Astrocyte (in vitro differentiated cells and primary cell): ENCODE measurements at regions not wholly inside any gene's neighbourhood (a gene's known extent, or its start where the extent isn't known, plus 50 kb on each side); places are given as distances from the start of the nearest gene placed in this dataset.

Source experiments
- EZH2 ChIP-seq: IDR thresholded peaks from 2 replicates; pipeline ENCODE4 v1.6.1; 2012; ENCODE audit warnings: mild to moderate bottlenecking, low read length, inconsistent platforms; ENCODE audit not compliant: insufficient read depth
- TF ChIP-seq, protein P1 (sequence below): IDR thresholded peaks from 2 replicates; pipeline ENCODE4 v1.5.1; 2011; ENCODE audit warnings: low read depth, mild to moderate bottlenecking, inconsistent platforms, low read length, moderate library complexity; ENCODE audit not compliant: insufficient read depth

DNA sequence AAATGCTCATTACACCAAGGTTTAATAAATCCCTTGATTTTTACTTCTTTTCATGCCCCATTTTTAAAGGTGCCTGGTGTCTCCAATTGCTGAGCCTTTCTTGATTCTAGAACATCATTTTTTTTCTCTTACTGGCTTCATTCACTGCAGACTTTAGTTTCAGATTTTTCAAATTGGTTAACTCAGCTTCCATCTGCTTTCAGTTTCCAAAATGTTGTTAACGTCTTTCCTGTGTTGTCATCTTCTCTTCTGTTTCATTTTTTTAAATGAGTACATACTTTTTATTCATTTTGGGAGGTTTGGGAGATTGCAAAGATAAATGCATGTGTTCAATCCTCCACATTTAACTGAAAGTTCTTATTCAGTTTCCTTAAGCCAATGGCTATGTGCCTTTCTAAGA lies 126.4 kb upstream of the CCNG1 start:
- TF ChIP-seq, protein P1, sequence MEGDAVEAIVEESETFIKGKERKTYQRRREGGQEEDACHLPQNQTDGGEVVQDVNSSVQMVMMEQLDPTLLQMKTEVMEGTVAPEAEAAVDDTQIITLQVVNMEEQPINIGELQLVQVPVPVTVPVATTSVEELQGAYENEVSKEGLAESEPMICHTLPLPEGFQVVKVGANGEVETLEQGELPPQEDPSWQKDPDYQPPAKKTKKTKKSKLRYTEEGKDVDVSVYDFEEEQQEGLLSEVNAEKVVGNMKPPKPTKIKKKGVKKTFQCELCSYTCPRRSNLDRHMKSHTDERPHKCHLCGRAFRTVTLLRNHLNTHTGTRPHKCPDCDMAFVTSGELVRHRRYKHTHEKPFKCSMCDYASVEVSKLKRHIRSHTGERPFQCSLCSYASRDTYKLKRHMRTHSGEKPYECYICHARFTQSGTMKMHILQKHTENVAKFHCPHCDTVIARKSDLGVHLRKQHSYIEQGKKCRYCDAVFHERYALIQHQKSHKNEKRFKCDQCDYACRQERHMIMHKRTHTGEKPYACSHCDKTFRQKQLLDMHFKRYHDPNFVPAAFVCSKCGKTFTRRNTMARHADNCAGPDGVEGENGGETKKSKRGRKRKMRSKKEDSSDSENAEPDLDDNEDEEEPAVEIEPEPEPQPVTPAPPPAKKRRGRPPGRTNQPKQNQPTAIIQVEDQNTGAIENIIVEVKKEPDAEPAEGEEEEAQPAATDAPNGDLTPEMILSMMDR, result no peak
- no peak for TF ChIP-seq EZH2
